ENCODE measurements at regions not wholly inside any gene's neighbourhood (a gene's known extent, or its start where the extent isn't known, plus 50 kb on each side); places are given as distances from the start of the nearest gene placed in this dataset.

DNA sequence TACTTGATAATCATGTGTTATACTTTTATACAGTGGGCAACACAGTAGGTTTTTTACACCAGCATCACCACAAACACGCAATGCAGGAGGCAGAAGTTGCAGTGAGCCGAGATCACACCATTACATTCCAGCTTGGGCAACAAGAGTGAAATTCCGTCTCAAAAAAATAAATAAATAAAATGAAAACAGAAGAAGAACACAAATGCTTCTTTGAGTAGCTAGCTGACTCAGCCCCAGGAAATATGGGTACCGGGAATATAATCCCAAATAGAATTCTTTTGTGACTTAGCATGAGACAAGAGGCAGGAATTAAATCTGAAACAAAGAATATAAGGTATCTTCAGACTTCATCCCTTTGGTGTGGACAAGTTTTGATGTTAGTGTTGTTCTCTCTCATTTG is 164.2 kb upstream of the ATXN1 start:
- no peak for DNase-seq (ENCODE audit: low spot score)

DNA sequence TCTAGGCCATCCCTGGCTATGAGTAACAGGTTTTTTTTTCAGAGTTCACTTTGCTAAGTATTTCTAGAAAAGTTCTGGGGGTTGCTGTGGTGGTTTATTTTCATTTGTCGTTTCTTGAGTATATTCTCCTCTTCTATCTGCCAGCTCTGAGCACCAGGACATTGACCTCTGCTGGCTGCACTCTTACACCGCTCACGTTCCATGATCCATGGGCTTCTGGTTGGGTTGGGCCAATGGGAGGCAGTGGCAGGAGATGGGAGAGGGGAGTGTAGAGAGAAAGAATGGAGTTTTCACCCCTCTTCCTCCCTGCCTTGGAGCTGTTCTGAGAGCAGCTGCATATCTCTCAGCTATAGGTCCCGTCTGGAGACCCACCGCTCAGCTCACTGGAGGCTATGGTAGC is 161.0 kb upstream of the ATXN1 start:
- Mint-ChIP-seq H3K27ac (no peak overlapping the region), H3K27me3 (ENCODE audit: insufficient read depth) (peaks cover 18% of the 10 kb centered on the region), H3K36me3 (ENCODE audit: low read depth) (no peaks in the 10 kb centered on the region), H3K4me1 (ENCODE audit: low read depth) (no peaks in the 10 kb centered on the region), H3K9me3 (no peaks in the 10 kb centered on the region), H3K4me3 (no peak overlapping the region)
- no peak for DNase-seq (ENCODE audit: low spot score)
- intact Hi-C loops (cut with micrococcal nuclease), result no loop called here

More for the DNA sequence above, 164.2 kb upstream of the ATXN1 start:
- Mint-ChIP-seq H3K27me3 (ENCODE audit: insufficient read depth) (peaks cover 17% of the 10 kb centered on the region), H3K4me1 (ENCODE audit: low read depth) (no peaks in the 10 kb centered on the region), H3K9me3 (no peaks in the 10 kb centered on the region), H3K4me3 (no peak overlapping the region), H3K36me3 (ENCODE audit: low read depth) (no peaks in the 10 kb centered on the region), H3K27ac (no peak overlapping the region)
- intact Hi-C loops (cut with micrococcal nuclease), result no loop called here

- intact Hi-C loops (cut with micrococcal nuclease), result no loop called here
- Mint-ChIP-seq H3K4me1 (ENCODE audit: low read depth) (no peaks in the 10 kb centered on the region), H3K27me3 (ENCODE audit: insufficient read depth) (peaks cover 21% of the 10 kb centered on the region), H3K36me3 (ENCODE audit: low read depth) (no peaks in the 10 kb centered on the region), H3K4me3 (no peak overlapping the region), H3K9me3 (no peaks in the 10 kb centered on the region), H3K27ac (no peak overlapping the region)
- DNase-seq (ENCODE audit: low spot score), result no peak
Observed at GRCh38 chr6:16921399-16922110, 160.3 kb upstream of the ATXN1 start.

DNA sequence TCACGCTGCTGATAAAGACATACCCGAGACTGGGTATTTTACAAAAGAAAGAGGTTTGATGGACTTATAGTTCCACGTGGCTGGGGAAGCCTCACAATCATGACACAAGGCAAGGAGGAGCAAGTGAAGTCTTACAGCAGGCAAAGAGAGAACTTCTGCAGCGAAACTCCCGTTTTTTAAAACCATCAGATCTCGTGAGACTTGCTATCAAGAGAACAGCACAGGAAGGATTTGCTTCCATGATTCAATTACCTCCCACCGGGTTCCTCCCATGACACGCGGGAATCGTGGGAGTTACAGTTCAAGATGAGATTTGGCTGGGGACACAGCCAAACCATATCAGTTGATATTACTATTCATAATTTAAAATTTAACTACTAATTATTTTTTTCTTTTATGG is 157.3 kb upstream of the ATXN1 start:
- Mint-ChIP-seq H3K27ac (no peak overlapping the region), H3K4me3 (no peak overlapping the region), H3K4me1 (ENCODE audit: low read depth) (no peaks in the 10 kb centered on the region), H3K27me3 (ENCODE audit: insufficient read depth) (peaks cover 12% of the 10 kb centered on the region), H3K36me3 (ENCODE audit: low read depth) (no peaks in the 10 kb centered on the region), H3K9me3 (no peaks in the 10 kb centered on the region)
- DNase-seq (ENCODE audit: low spot score), result no peak
- intact Hi-C loops (cut with micrococcal nuclease), result no loop called here

GRCh38 chr6:16914184-16914583 is 152.9 kb upstream of the ATXN1 start:
- intact Hi-C loops (cut with micrococcal nuclease), result no loop called here
- H3K27me3 Mint-ChIP-seq (ENCODE audit: insufficient read depth), result peaks cover 9% of the 10 kb centered on the region
- no peak overlapping the region for H3K27ac Mint-ChIP-seq
- H3K4me3 Mint-ChIP-seq, result no peak overlapping the region
- no peak for DNase-seq (ENCODE audit: low spot score)
- H3K36me3 Mint-ChIP-seq (ENCODE audit: low read depth), result no peaks in the 10 kb centered on the region
- H3K4me1 Mint-ChIP-seq (ENCODE audit: low read depth), result no peaks in the 10 kb centered on the region
- peaks cover 6% of the 10 kb centered on the region for H3K9me3 Mint-ChIP-seq

DNA sequence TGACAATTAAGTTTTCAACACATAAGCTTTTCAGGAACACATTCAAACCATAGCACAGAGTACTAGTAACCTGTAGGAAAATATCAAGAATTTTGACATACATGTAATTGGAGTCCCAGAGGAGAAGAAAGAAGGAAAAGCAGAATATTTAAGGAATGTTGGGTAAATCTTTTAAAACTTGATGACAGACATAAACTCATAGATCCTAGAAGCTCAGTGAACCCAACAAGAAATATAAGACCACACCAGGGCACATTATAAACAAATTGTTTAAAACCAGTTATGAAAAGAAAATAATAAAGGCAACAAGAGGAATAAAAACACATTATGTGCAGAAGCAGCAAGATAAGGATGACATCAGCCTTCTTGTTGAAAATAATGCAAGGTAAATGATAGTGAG is 151.5 kb upstream of the ATXN1 start:
- Mint-ChIP-seq H3K4me3 (no peak overlapping the region), H3K9me3 (peaks cover 6% of the 10 kb centered on the region), H3K36me3 (ENCODE audit: low read depth) (no peaks in the 10 kb centered on the region), H3K4me1 (ENCODE audit: low read depth) (no peaks in the 10 kb centered on the region), H3K27me3 (ENCODE audit: insufficient read depth) (peaks cover 9% of the 10 kb centered on the region), H3K27ac (no peak overlapping the region)
- intact Hi-C loops (cut with micrococcal nuclease), result no loop called here
- DNase-seq (ENCODE audit: low spot score), result no peak

DNA sequence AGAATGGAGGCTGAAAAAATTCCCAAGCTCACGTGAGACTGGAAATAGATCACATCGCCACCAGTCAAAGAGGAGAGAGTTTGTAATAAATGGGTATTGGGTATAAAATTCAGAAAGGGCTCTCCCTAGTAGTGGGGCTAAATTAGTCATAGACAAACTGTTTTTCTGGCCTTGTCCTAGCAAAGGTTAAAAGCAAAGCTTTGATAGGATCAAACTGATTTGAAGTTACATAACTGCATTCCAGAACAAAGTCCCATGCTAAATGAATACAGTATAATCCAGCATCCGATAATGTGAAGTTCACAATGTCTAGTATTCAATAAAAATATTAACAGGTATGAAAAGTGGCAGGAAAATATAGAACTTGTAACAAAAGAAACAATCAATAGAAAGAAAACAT is 149.8 kb upstream of the ATXN1 start:
- H3K36me3 Mint-ChIP-seq (ENCODE audit: low read depth), result no peaks in the 10 kb centered on the region
- no peaks in the 10 kb centered on the region for H3K4me1 Mint-ChIP-seq (ENCODE audit: low read depth)
- peaks cover 6% of the 10 kb centered on the region for H3K9me3 Mint-ChIP-seq
- no peak overlapping the region for H3K27ac Mint-ChIP-seq
- intact Hi-C loops (cut with micrococcal nuclease), result no loop called here
- H3K27me3 Mint-ChIP-seq (ENCODE audit: insufficient read depth), result peaks cover 12% of the 10 kb centered on the region
- H3K4me3 Mint-ChIP-seq, result no peak overlapping the region
- DNase-seq (ENCODE audit: low spot score), result no peak

GRCh38 chr6:16909658-16910360 is 148.5 kb upstream of the ATXN1 start:
- H3K27ac Mint-ChIP-seq, result no peak overlapping the region
- H3K27me3 Mint-ChIP-seq (ENCODE audit: insufficient read depth), result peaks cover 12% of the 10 kb centered on the region
- H3K4me1 Mint-ChIP-seq (ENCODE audit: low read depth), result no peaks in the 10 kb centered on the region
- H3K4me3 Mint-ChIP-seq, result no peak overlapping the region
- DNase-seq (ENCODE audit: low spot score), result no peak
- intact Hi-C loops (cut with micrococcal nuclease), result loop anchor here (5.0 kb wide), 1 partner anchor 42 kb away; no protein-coding TSS in a partner anchor
- peaks cover 6% of the 10 kb centered on the region for H3K9me3 Mint-ChIP-seq
- H3K36me3 Mint-ChIP-seq (ENCODE audit: low read depth), result no peaks in the 10 kb centered on the region

- Mint-ChIP-seq H3K27me3 (ENCODE audit: insufficient read depth) (peaks cover 12% of the 10 kb centered on the region), H3K27ac (no peak overlapping the region), H3K36me3 (ENCODE audit: low read depth) (no peaks in the 10 kb centered on the region), H3K4me1 (ENCODE audit: low read depth) (no peaks in the 10 kb centered on the region), H3K4me3 (no peak overlapping the region), H3K9me3 (peaks cover 6% of the 10 kb centered on the region)
- intact Hi-C loops (cut with micrococcal nuclease), result loop anchor here (5.0 kb wide), 1 partner anchor 44 kb away; no protein-coding TSS in a partner anchor
- DNase-seq (ENCODE audit: low spot score), result no peak
Observed at GRCh38 chr6:16907991-16908390, 146.7 kb upstream of the ATXN1 start.

- H3K36me3 Mint-ChIP-seq (ENCODE audit: low read depth), result no peaks in the 10 kb centered on the region
- H3K4me3 Mint-ChIP-seq, result no peak overlapping the region
- DNase-seq (ENCODE audit: low spot score), result no peak
- intact Hi-C loops (cut with micrococcal nuclease), result loop anchor here (5.0 kb wide), 1 partner anchor 47 kb away; no protein-coding TSS in a partner anchor
- H3K27me3 Mint-ChIP-seq (ENCODE audit: insufficient read depth), result peaks cover 17% of the 10 kb centered on the region
- no peak overlapping the region for H3K27ac Mint-ChIP-seq
- no peaks in the 10 kb centered on the region for H3K4me1 Mint-ChIP-seq (ENCODE audit: low read depth)
- H3K9me3 Mint-ChIP-seq, result no peaks in the 10 kb centered on the region
Observed at GRCh38 chr6:16904957-16905356, 143.7 kb upstream of the ATXN1 start.

GRCh38 chr6:16903470-16903869 is 142.2 kb upstream of the ATXN1 start:
- no peak for DNase-seq (ENCODE audit: low spot score)
- H3K36me3 Mint-ChIP-seq (ENCODE audit: low read depth), result no peaks in the 10 kb centered on the region
- H3K27ac Mint-ChIP-seq, result no peak overlapping the region
- no peak overlapping the region for H3K4me3 Mint-ChIP-seq
- peaks cover 21% of the 10 kb centered on the region for H3K27me3 Mint-ChIP-seq (ENCODE audit: insufficient read depth)
- no peaks in the 10 kb centered on the region for H3K4me1 Mint-ChIP-seq (ENCODE audit: low read depth)
- no peaks in the 10 kb centered on the region for H3K9me3 Mint-ChIP-seq
- intact Hi-C loops (cut with micrococcal nuclease), result no loop called here

GRCh38 chr6:16902502-16902901 is 141.2 kb upstream of the ATXN1 start:
- H3K27me3 Mint-ChIP-seq (ENCODE audit: insufficient read depth), result peaks cover 16% of the 10 kb centered on the region
- H3K27ac Mint-ChIP-seq, result no peak overlapping the region
- no peaks in the 10 kb centered on the region for H3K4me1 Mint-ChIP-seq (ENCODE audit: low read depth)
- no peaks in the 10 kb centered on the region for H3K9me3 Mint-ChIP-seq
- H3K4me3 Mint-ChIP-seq, result no peak overlapping the region
- no peak for DNase-seq (ENCODE audit: low spot score)
- intact Hi-C loops (cut with micrococcal nuclease), result no loop called here
- no peaks in the 10 kb centered on the region for H3K36me3 Mint-ChIP-seq (ENCODE audit: low read depth)

DNA sequence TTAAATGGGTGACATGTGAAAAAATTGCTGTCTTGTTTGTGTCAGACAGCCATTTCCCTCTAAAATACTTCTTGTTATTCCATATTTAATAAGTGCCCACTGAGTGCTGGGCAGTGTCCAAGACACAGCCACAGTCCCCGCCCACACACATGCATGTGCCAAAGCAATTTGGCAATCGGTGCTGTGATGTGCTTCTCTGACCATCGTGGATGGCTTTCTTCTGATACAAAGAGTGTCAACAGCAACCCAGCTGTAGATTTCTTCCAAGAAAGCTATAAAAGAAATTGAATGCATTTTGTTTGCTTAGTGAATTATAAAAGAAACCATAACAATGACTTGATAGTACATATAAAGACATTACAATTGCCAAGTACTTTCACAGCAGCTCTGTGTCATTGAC is 140.5 kb upstream of the ATXN1 start:
- no peak for DNase-seq (ENCODE audit: low spot score)
- H3K4me1 Mint-ChIP-seq (ENCODE audit: low read depth), result no peaks in the 10 kb centered on the region
- H3K27ac Mint-ChIP-seq, result no peak overlapping the region
- H3K4me3 Mint-ChIP-seq, result no peak overlapping the region
- H3K9me3 Mint-ChIP-seq, result no peaks in the 10 kb centered on the region
- H3K27me3 Mint-ChIP-seq (ENCODE audit: insufficient read depth), result peaks cover 16% of the 10 kb centered on the region
- intact Hi-C loops (cut with micrococcal nuclease), result no loop called here
- H3K36me3 Mint-ChIP-seq (ENCODE audit: low read depth), result no peaks in the 10 kb centered on the region
